ENCODE measurements at regions not wholly inside any gene's neighbourhood (a gene's known extent, or its start where the extent isn't known, plus 50 kb on each side); places are given as distances from the start of the nearest gene placed in this dataset.

DNA sequence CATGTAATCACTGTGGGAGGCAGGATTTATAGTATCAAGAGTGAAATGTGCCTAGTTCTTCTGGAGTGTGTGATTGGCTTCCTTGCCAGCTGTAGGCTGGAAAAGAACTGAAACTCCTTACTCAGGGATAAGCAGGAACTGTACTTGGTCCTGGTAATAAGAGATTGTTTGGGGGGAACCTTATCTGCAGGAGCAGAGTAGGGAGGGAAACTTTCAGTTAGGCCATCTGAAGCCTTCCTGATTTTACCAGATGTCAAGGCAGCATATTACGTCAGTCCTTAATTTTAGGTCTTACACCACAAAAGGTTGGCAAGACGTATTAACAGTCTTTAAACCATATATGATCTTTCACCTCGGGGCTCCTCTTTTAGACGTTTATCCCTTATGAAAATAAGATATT lies 231.5 kb upstream of the FMR1 start:
- Histone ChIP-seq H3K9me3 (ENCODE audit: control insufficient read depth, insufficient read depth, low read length) (peaks cover 6% of the 10 kb centered on the region; the same call in 1 of the 2 replicates), H2AK5ac (ENCODE audit: low read depth, low read length) (no peak overlapping the region), H3K4me1 (ENCODE audit: control insufficient read depth, insufficient read depth, low read length) (no peaks in the 10 kb centered on the region), H3K14ac (replicated peaks; ENCODE audit: low read depth, low read length) (no peak overlapping the region), H2BK5ac (ENCODE audit: low read depth, low read length, poor library complexity, severe bottlenecking) (no peak overlapping the region), H3K23ac (ENCODE audit: low read depth, low read length) (no peak overlapping the region), H3K4me3 (ENCODE audit: insufficient read depth, low read depth, low read length) (no peak overlapping the region), H3K9me1 (ENCODE audit: insufficient read depth, low read length) (no peaks in the 10 kb centered on the region), H3K27ac (ENCODE audit: insufficient read depth, low read length) (no peak overlapping the region), H3K4ac (ENCODE audit: low read depth, low read length) (no peak overlapping the region), H2BK120ac (ENCODE audit: low read depth, low read length) (no peak overlapping the region), H3K18ac (ENCODE audit: low read depth, low read length) (no peak overlapping the region), H3K79me1 (ENCODE audit: low read depth in 1 of 2, low read length in 2 of 2) (no peaks in the 10 kb centered on the region), H4K8ac (ENCODE audit: low read depth in 2 of 2, low read length in 2 of 2) (no peak overlapping the region), H3K9ac (ENCODE audit: low read depth, low read length) (no peak overlapping the region), H2AFZ (replicated peaks; ENCODE audit: low read length, poor library complexity) (no peak overlapping the region), H2BK20ac (ENCODE audit: low read depth, low read length) (no peak overlapping the region), H3K36me3 (ENCODE audit: control insufficient read depth, insufficient read depth, low read length) (no peaks in the 10 kb centered on the region), H4K91ac (ENCODE audit: insufficient read depth, low read depth, low read length) (no peak overlapping the region), H3K4me2 (ENCODE audit: low read depth, low read length) (no peak overlapping the region), H4K20me1 (ENCODE audit: insufficient read depth, low read length) (no peaks in the 10 kb centered on the region), H2BK15ac (ENCODE audit: low read depth, low read length) (no peak overlapping the region), H2AK9ac (replicated peaks; ENCODE audit: low read depth, low read length, poor library complexity) (no peak overlapping the region), H4K5ac (ENCODE audit: low read depth, low read length) (no peak overlapping the region), H3K27me3 (ENCODE audit: control insufficient read depth, insufficient read depth, low read length) (no peaks in the 10 kb centered on the region), H3K56ac (ENCODE audit: extremely low read depth, insufficient read depth, low read length) (no peak overlapping the region)
- DNase-seq (no peak), ATAC-seq (ENCODE audit: low read depth) (no peak)
- WGBS, 2 experiments (ENCODE audit: extremely low coverage in 2 of 2, insufficient read length in 1 of 2) = no CpG with 5 or more reads among the region's 4 CpGs
- in situ Hi-C loops (cut with MboI; ENCODE audit: low sequenced_read_pairs) = no loop called here
- ChIA-PET CTCF (no interaction called here), POLR2A (ENCODE audit: unreplicated experiment) (no interaction called here)
- TF ChIP-seq CEBPB (IDR thresholded peaks at IDR 0.05; ENCODE audit: low read depth, low read length) (no peak), RCOR1 (IDR thresholded peaks at IDR 0.05; ENCODE audit: insufficient replicate concordance, low read length) (no peak), RAD21 (IDR thresholded peaks at IDR 0.05; ENCODE audit: low read length) (no peak), RFX5 (IDR thresholded peaks at IDR 0.05; ENCODE audit: low read depth, low read length) (no peak), SMC3 (IDR thresholded peaks at IDR 0.05; ENCODE audit: low read depth, low read length) (no peak), POLR2A (IDR thresholded peaks at IDR 0.05; ENCODE audit: low read depth, low read length) (no peak), MXI1 (IDR thresholded peaks at IDR 0.05; ENCODE audit: borderline replicate concordance, low read depth, low read length) (no peak), BHLHE40 (IDR thresholded peaks at IDR 0.05; ENCODE audit: low read depth, low read length) (no peak), FOS (IDR thresholded peaks at IDR 0.05; ENCODE audit: low read depth, low read length) (no peak), CHD1 (IDR thresholded peaks at IDR 0.05; ENCODE audit: low read depth, low read length) (no peak), MAFK (IDR thresholded peaks at IDR 0.05; ENCODE audit: low read depth, low read length) (no peak), MAZ (IDR thresholded peaks at IDR 0.05; ENCODE audit: borderline replicate concordance, low read depth, low read length) (no peak), NFE2L2 (IDR thresholded peaks at IDR 0.05; ENCODE audit: low read depth, low read length) (no peak)
- TF ChIP-seq, protein P1, sequence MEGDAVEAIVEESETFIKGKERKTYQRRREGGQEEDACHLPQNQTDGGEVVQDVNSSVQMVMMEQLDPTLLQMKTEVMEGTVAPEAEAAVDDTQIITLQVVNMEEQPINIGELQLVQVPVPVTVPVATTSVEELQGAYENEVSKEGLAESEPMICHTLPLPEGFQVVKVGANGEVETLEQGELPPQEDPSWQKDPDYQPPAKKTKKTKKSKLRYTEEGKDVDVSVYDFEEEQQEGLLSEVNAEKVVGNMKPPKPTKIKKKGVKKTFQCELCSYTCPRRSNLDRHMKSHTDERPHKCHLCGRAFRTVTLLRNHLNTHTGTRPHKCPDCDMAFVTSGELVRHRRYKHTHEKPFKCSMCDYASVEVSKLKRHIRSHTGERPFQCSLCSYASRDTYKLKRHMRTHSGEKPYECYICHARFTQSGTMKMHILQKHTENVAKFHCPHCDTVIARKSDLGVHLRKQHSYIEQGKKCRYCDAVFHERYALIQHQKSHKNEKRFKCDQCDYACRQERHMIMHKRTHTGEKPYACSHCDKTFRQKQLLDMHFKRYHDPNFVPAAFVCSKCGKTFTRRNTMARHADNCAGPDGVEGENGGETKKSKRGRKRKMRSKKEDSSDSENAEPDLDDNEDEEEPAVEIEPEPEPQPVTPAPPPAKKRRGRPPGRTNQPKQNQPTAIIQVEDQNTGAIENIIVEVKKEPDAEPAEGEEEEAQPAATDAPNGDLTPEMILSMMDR (conservative IDR thresholded peaks at IDR 0.05; ENCODE audit: low read depth, low read length) = no peak
- TF ChIP-seq, protein P2, sequence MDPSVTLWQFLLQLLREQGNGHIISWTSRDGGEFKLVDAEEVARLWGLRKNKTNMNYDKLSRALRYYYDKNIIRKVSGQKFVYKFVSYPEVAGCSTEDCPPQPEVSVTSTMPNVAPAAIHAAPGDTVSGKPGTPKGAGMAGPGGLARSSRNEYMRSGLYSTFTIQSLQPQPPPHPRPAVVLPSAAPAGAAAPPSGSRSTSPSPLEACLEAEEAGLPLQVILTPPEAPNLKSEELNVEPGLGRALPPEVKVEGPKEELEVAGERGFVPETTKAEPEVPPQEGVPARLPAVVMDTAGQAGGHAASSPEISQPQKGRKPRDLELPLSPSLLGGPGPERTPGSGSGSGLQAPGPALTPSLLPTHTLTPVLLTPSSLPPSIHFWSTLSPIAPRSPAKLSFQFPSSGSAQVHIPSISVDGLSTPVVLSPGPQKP (IDR thresholded peaks at IDR 0.05; ENCODE audit: borderline replicate concordance, low read depth, low read length) = no peak
- TF ChIP-seq, protein P3, sequence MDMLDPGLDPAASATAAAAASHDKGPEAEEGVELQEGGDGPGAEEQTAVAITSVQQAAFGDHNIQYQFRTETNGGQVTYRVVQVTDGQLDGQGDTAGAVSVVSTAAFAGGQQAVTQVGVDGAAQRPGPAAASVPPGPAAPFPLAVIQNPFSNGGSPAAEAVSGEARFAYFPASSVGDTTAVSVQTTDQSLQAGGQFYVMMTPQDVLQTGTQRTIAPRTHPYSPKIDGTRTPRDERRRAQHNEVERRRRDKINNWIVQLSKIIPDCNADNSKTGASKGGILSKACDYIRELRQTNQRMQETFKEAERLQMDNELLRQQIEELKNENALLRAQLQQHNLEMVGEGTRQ (IDR thresholded peaks at IDR 0.05; ENCODE audit: low read depth, low read length) = no peak
- BruUV-seq (replicated peaks) = no TSS peak
- dilution Hi-C loops (cut with HindIII; ENCODE audit: low sequenced_read_pairs, unreplicated experiment) = no loop called here
- intact Hi-C loops (cut with micrococcal nuclease) = no loop called here

All from IMR-90 (cell line).